CD4-positive, alpha-beta T cell treated with Interferon gamma for 1 hour (primary cell): ENCODE measurements at regions not wholly inside any gene's neighbourhood (a gene's known extent, or its start where the extent isn't known, plus 50 kb on each side); places are given as distances from the start of the nearest gene placed in this dataset.

Source experiments
- DNase-seq: peaks from one replicate; pipeline ENCODE4 v3.0.0-alpha.2; 2020

DNA sequence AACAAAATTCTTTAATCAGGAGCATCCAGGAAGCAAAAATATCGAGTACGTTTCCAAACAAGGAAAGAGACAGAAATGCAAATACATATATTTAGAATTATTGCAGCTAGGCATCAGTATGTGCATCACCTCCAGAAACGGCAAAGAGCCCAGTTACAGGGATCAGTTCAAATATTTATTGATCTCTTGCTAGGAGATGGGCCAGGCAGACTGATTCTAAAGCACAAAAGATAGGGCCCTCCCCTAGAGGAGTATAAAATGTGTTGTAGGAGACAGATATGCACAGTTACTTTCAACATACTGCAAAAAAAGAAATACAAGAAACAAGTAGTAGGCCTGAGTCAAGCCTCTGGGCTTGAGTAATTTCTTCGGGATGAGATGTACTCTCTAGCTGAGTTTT is 80.7 kb upstream of the NHSL1 start:
- DNase-seq = no peak

GRCh38 chr6:138580801-138581200 is 81.5 kb upstream of the NHSL1 start:
- DNase-seq = no peak

DNA sequence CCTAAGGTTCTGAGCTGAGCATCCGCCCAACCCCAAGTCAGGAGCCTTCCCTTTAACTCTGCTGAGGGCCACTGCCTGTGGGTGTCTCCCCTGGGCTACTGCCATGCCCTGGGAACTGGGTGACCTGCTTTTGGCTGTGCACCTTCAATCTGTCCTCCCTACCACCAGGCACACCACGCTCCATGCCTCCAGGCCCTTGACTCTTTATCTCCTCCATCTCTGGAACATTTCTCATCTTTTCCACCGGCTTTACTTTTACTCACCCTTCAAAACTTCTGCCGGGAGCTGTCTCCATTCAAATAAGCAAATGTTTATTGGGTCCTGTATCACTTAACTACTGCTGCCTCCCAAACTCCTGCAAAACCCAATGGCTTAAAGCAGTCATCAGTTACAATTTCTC is 83.3 kb upstream of the NHSL1 start:
- no peak for DNase-seq

DNA sequence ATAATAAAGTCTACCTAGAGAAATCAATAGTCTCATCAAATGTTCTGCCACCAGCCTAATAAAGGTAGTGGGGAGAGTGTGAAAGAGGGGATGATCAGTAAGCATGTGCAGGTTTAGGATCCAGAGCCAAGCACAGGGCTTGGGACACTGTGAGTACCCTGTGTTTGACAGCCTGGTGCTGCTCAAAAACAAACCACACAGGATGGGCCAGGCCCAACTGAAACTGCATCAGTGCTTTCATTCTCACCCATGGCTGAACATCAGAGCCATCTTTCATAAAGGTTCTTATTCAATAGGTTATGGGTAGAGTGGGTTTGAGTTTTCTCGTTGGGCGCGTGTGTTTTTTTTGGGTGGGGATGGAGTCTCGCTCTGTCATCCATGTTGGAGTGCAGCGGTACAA is 87.3 kb upstream of the NHSL1 start:
- DNase-seq = no peak

DNA sequence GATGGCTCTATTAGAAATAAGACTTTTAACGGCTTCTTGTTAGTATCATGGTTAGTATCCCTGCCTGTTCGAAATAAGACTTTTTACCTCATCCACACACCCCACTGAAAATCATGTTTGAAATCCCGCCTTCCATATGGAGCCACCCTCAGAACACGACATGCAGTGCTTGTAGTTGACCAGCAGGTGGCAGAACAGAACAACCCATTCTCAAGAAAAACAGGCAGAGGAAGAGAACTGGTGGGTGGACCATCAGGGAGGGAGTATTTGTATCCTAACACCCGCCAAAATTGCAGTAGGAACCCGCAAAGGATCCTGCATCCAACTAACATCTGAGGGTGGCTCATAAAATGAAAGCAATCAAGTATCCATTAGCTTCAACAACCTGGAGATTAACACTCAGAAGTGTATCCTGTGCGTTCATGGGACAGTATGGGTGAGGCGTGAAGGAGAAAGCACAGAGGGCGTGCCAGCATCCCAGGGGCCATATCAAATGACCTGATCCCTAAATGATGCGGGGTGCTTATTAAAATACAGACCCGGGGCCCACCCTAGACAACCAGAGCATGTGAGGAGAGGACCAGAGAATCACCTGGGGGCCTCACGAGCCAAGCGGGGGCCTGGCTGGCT is 89.6 kb upstream of the NHSL1 start:
- peak; percentile 44 for DNase-seq

DNA sequence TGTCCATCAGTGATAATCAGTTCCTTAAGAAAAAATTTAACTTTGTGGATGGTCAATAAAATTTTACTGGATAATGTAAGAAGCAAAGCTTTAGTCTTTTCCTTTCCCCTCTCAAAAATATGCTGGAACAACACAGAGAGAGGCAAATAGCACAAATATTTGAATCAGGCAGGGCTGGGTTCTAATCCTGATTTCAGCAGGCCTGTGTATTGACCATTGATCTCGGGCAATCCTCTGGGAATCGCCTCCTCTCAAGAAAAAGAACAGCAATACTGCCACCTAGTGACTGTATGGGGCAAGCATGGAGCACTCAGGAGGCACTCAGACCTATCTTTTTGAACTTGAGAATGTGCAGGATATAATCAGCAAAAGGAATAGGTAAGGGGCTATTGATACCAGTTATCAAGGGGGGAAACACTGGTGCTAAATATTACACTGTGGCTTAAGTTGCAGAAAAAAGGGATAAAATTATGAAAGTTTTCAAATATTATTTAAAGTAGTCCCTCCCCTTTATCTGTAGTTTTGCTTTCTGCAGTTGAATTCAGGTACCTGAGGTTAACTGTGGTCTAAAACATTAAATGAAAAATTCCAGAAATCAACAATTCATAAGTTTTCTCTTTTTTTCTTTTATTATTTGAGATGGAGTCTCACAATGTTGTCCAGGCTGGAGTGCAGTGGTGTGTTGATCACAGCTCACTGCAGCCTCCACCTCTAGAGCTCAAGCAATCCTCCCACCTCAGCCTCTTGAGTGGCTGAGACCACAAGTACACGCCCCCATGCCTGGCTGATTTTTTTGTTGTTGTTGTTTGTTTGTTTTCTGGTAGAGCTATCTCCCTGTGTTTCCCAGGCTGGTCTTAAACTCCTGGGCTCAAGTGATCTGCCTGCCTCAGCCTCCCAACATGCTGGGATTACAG is 91.8 kb upstream of the NHSL1 start:
- peak; percentile 13 for DNase-seq

- peak; percentile 11 for DNase-seq
These were observed 93.4 kb upstream of the NHSL1 start for GRCh38 chr6:138592749-138593123.

DNA sequence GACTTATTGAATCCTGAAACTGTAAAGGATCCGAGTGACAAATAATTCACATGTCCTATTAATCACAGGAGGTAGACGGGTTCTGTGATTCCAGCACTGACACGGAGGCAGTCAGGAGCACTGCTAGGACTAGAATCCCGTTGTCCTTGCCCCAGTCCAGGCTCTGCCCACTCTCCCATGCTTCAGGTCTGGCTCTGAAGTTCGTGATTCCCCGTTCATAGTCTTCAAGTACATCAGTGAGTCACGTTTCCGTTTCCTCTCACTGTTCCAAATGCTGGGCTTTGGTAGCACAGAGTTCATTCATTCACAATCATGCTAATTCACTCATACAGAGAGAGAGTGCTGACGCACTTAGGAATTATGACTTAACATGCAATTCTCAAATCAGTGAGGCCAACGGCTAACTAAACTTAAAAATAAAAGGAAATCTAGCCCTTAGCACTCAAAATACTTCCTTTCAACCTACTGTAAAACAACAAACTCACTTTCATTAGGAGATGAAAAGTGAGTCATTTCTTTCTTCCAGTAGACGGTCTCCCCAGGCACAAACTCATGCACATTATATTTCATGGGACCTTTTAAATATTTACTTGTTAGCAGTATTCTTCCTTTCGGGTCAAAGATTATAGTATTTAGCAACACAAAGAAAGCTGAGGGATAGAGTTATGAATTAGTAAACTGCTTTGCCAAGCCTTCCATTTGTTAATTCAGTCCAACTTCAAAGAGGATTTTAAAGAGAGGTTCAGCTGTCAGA is 94.0 kb upstream of the NHSL1 start:
- DNase-seq = peak; percentile 54

GRCh38 chr6:138593909-138594757 is 94.8 kb upstream of the NHSL1 start:
- DNase-seq = no peak

GRCh38 chr6:138594758-138595140 is 95.5 kb upstream of the NHSL1 start:
- DNase-seq = no peak

- DNase-seq = no peak
These were observed 96.8 kb upstream of the NHSL1 start for GRCh38 chr6:138596126-138596525.

- no peak for DNase-seq
These were observed 97.3 kb upstream of the NHSL1 start for GRCh38 chr6:138596591-138596990.

DNA sequence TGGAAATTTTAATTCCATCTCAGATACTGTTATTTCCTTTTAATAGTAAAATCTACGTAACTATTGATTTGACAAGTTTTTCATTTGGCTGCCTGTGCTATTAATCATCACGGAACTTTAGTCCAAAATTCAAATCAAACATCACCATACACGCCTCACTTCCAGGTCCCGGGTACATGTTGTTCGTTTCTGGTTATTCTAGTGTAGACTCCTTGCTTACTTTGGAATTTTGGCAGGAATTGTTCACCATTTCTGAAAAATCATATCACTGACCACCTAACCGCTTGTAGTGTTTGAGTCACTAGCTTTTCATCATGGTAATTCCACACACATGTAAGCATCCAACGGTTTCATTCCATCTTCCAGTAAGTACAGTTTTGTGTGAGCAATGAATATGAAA is 98.0 kb upstream of the NHSL1 start:
- DNase-seq = no peak

GRCh38 chr6:138598562-138599173 is 99.4 kb upstream of the NHSL1 start:
- DNase-seq = no peak

- no peak for DNase-seq
These were observed 101.0 kb upstream of the NHSL1 start for GRCh38 chr6:138600261-138600660.

GRCh38 chr6:138600726-138601125 is 101.4 kb upstream of the NHSL1 start:
- DNase-seq = no peak

- no peak for DNase-seq
These were observed 101.8 kb upstream of the NHSL1 start for GRCh38 chr6:138601128-138601527.

GRCh38 chr6:138605958-138606357 is 106.7 kb upstream of the NHSL1 start:
- no peak for DNase-seq

DNA sequence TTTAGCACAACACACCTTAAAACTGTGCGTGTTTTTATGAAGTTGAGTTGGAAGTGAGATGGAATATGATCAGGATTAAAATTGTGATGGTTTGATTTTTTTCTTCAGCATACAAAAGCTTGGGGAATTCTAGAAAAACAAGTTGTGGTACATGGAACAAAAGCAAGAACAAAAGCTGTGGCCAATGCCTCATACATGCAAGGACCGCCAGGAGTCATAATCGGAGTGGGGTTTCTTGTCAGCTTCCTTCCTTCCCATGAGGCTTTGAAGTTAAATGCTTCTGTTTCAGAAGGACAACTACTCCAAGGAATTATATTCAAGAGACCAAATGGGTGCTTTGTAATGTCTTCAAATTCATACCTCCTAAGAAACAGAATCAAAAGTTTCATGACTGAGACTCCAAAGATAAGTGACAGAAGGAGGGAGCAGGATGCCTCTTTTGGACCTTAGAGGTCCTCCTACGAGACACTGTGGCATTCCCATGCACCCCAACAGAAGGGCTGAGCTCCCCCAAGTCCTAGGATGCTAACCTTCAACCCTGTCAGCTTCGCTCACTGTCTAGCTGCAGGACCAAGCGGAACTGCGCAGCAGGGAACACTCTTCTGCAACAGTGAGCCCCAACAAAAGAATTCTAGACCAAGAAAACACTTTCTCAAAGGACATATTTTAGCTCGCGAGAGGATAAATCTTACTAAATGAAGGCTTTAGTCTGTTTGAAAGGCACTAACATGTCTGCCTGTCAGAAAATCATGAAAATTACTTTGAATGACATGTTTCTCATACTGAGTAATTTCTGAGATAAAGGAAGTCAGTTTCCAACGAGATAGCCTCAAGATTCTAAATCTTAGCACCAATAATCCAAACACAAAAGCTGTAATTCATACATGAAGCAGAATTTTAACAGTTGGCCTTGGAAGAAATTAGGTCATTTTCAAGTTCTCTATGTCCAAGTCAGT is 108.5 kb upstream of the NHSL1 start:
- DNase-seq = no peak

GRCh38 chr6:138608896-138609295 is 109.6 kb upstream of the NHSL1 start:
- no peak for DNase-seq

- no peak for DNase-seq
These were observed 110.6 kb upstream of the NHSL1 start for GRCh38 chr6:138609801-138610430.
